RCC 7860 (cell line): ENCODE measurements at regions not wholly inside any gene's neighbourhood (a gene's known extent, or its start where the extent isn't known, plus 50 kb on each side); places are given as distances from the start of the nearest gene placed in this dataset.

Experiments used
- DNase-seq: peaks from one replicate; pipeline ENCODE4 v3.0.0-alpha.2; 2015; ENCODE audit warnings: low spot score
- FAIRE-seq: peaks from 2 replicates; lab custom pipeline; 2012; peaks lifted over from hg19 to GRCh38; lab: Jason Lieb, UNC

- FAIRE-seq (no peak), DNase-seq (no peak)
Measured at GRCh38 chr11:96595011-96595410, 205.2 kb downstream of the JRKL start.

GRCh38 chr11:96607864-96608558 lies 218.2 kb downstream of the JRKL start:
- no peak for DNase-seq
- no peak for FAIRE-seq

GRCh38 chr11:96614101-96614500 lies 224.3 kb downstream of the JRKL start:
- FAIRE-seq (no peak), DNase-seq (no peak)

- FAIRE-seq (no peak), DNase-seq (no peak)
Measured at GRCh38 chr11:96614846-96615245, 225.0 kb downstream of the JRKL start.

DNA sequence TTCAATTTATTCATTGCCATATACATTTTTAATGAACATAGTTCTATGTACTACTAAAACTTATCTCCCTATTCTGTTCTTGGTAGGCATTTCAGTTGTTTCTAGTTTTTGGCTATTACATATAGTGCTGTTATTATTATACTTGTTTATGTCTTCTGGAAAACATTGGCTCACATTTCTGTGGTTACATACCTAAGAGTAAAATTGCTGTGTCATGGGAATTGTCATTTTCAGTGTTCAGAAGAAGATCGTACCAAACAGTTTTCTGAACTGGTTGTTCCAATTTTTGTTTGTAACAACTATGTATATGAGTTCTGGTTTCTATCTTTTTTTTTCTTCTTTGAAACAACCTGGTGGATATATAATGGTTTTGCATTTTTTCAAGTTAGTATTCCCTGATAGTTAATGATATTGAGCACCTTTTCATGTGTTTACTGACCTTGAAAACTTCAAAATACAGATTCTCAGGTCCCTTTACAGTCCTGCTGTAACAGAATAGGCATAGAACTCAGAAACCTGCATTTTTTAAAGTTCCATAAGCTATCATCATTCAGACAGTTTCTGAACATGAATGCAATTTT lies 230.7 kb downstream of the JRKL start:
- DNase-seq: no peak
- FAIRE-seq: no peak

GRCh38 chr11:96621161-96621560 lies 231.3 kb downstream of the JRKL start:
- DNase-seq: no peak
- no peak for FAIRE-seq

GRCh38 chr11:96622026-96622634 lies 232.3 kb downstream of the JRKL start:
- FAIRE-seq: no peak
- DNase-seq: no peak

GRCh38 chr11:96624126-96624525 lies 234.3 kb downstream of the JRKL start:
- DNase-seq: no peak
- FAIRE-seq: no peak

DNA sequence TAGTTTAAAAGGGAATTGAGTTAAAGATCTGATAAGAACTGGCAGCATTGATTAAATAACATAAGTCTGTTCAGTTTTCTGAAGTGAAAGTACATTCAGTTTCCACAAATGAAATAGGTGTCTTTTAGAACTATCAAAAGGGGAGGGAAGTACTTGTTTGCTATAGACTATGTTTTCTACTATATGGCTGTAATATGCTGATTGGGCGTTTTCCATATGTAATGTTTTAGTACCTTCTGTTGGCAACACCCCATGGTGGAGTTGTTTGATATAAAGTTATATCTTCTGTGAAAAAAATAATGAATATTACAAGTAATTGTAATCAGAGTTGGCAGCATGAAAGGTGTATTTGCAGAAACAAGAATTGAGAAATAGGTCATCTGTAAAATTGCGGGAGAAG lies 237.6 kb downstream of the JRKL start:
- FAIRE-seq: no peak
- no peak for DNase-seq

- FAIRE-seq (no peak), DNase-seq (no peak)
Measured at GRCh38 chr11:96635655-96636054, 245.8 kb downstream of the JRKL start.

DNA sequence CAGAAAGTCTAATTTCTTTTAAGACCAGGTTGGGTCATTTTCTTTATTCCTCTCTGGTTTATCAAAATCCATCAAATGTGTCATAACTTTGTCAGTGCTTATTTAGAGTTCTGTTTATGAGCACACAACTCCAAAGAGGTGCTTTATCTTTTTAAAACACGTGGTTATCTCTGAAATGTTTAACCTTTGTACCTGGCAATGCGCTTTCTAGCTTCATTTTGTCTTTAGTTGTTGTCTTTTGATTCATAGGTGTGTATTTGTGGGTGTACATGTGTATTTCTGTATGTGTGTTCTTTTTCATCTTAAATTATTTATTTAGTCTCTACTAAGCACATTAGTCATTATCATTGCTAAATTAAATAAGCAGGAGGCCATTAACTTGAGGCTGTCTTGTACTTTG lies 251.4 kb downstream of the JRKL start:
- DNase-seq (no peak), FAIRE-seq (no peak)

GRCh38 chr11:96642583-96642982 lies 252.8 kb downstream of the JRKL start:
- FAIRE-seq: no peak
- DNase-seq: no peak

- DNase-seq: no peak
- no peak for FAIRE-seq
Measured at GRCh38 chr11:96643173-96643572, 253.4 kb downstream of the JRKL start.

DNA sequence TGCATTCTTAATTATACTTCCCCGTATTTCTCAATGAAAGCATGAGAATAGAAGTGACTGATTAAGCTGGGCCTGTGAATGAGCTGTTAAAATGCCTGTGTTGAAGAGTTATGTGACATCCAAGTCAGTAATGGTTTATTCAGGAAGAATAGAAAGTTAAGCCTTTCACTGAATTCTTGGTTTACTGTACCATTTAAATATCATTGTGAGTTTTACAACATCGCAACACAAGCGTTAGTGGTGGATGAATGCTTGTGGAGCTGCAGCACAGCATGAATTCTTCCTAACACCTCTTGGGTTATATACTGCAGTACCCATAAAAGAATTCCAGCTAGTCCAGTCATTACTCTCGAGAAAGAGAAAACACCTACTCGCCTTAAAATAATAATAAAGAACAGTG lies 257.8 kb downstream of the JRKL start:
- DNase-seq (no peak), FAIRE-seq (no peak)

GRCh38 chr11:96648991-96649390 lies 259.2 kb downstream of the JRKL start:
- DNase-seq: no peak
- no peak for FAIRE-seq

- DNase-seq: no peak
- no peak for FAIRE-seq
Measured at GRCh38 chr11:96652516-96652915, 262.7 kb downstream of the JRKL start.

GRCh38 chr11:96655474-96655873 lies 265.7 kb downstream of the JRKL start:
- no peak for FAIRE-seq

GRCh38 chr11:96658436-96658835 lies 268.6 kb downstream of the JRKL start:
- FAIRE-seq (no peak), DNase-seq (no peak)

More at GRCh38 chr11:96655474-96655873, 265.7 kb downstream of the JRKL start:
- DNase-seq: no peak

DNA sequence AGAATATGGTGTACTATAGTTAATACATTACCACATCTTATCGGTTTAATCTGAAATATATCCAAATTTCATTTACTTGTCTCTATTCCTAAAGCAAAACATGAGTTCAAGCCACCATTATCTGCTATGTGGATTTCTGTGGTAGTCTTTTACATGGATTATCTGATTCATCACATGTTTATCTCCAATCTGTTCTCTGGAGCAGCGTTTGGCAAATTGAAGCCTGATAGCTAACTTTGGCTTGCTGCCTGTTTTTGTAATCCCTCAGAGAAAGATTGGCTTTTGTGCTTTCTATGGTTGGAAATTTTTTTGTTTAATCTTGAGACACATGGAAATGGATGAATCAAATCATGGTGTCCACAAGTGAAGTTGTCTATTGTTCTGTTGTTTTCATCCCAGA lies 274.3 kb downstream of the JRKL start:
- no peak for DNase-seq
- FAIRE-seq: no peak

DNA sequence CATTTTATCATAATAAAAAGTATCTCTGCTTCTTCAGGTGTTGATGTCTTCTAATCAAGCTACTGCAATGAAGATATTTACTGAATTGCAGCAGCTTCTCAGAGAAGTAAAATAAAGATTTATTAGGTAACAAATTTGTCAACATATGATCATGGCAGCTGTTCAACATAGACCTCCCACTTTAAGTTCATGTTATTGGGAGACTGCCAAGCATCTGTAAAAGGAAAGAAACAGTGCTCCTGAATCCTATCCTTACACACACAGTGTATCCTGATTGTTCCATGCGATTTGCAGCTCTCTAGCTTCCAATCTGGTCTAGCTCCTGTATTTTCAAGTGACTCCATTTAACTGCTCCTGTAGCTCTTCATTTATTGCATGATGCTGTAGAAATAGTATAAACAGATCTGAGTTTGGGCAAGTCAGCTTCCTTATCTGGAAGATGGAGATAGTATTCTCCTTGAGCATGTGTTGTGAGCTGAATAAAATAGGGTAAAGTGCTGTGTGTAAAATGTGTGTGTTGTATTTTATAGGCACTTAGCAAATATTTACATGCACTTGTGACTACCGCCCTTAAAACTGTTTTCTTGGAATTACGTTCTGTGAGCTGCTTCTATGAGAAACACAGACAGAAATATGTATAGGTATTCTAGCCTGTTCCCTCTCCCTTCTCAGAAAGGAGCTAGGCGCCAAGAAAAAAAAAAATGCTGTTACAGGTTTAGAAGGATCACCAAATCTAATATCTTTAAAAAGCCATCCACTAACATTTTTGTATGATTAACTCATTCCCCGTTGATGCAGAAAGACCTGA lies 290.6 kb downstream of the JRKL start:
- no peak for FAIRE-seq
- DNase-seq: no peak

DNA sequence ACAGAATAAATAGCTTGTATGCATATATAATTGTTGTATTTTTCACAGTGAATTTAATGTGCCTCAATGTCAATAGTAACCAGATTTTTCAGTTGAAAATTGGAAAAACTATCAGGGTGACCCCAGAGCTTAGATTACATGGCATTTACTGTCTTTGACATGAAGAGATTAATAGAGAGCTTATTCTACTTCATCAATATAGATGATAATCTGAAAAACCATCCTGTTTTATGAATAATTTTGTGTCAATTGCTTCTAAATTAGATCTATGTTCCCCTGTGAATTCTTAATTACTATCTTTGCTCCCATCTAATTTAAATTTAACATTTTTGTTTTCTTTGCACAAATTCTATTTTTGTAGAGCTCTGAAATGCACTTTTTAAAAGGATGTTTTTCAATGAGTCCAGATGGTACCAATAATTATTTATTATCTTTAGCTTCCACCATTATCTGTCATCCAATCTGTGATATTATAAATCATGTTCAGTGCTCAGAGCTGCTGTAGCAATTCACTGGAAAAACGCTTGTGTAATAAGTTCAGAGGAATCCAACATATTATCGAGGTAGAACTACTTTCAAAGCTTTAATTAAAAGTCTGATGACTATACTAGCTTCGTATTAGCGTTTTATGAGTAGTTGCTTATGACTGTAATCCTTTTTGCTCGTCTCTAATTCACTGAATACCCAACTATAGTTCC lies 291.4 kb downstream of the JRKL start:
- DNase-seq: no peak
- FAIRE-seq: no peak
